ENCODE measurements at regions not wholly inside any gene's neighbourhood (a gene's known extent, or its start where the extent isn't known, plus 50 kb on each side); places are given as distances from the start of the nearest gene placed in this dataset.

GRCh38 chr9:129396365-129396708 is 218.3 kb upstream of the IER5L start:
- no peak for DNase-seq

- DNase-seq, result no peak
These were observed 217.7 kb upstream of the IER5L start for GRCh38 chr9:129395633-129396364.

GRCh38 chr9:129394886-129395279 is 216.8 kb upstream of the IER5L start:
- DNase-seq, result no peak

GRCh38 chr9:129394061-129394885 is 216.2 kb upstream of the IER5L start:
- no peak for DNase-seq

GRCh38 chr9:129393064-129393463 is 215.0 kb upstream of the IER5L start:
- no peak for DNase-seq

- DNase-seq, result no peak
These were observed 214.1 kb upstream of the IER5L start for GRCh38 chr9:129392093-129392541.

- DNase-seq, result no peak
These were observed 213.2 kb upstream of the IER5L start for GRCh38 chr9:129391221-129391661.

- DNase-seq, result no peak
These were observed 212.5 kb upstream of the IER5L start for GRCh38 chr9:129390541-129390940.

- DNase-seq, result no peak
These were observed 209.8 kb upstream of the IER5L start for GRCh38 chr9:129387822-129388221.

GRCh38 chr9:129386812-129387177 is 208.7 kb upstream of the IER5L start:
- DNase-seq, result no peak

- DNase-seq, result no peak
These were observed 207.3 kb upstream of the IER5L start for GRCh38 chr9:129385211-129385934.

GRCh38 chr9:129384491-129385210 is 206.6 kb upstream of the IER5L start:
- DNase-seq, result no peak

- DNase-seq, result peak; percentile 64
These were observed 205.8 kb upstream of the IER5L start for GRCh38 chr9:129383561-129384490.

- DNase-seq, result no peak
These were observed 205.0 kb upstream of the IER5L start for GRCh38 chr9:129383019-129383560.

GRCh38 chr9:129382281-129383018 is 204.4 kb upstream of the IER5L start:
- no peak for DNase-seq

GRCh38 chr9:129381481-129381957 is 203.5 kb upstream of the IER5L start:
- DNase-seq, result no peak

- DNase-seq, result no peak
These were observed 202.9 kb upstream of the IER5L start for GRCh38 chr9:129380961-129381401.

GRCh38 chr9:129379886-129380285 is 201.8 kb upstream of the IER5L start:
- DNase-seq, result no peak

- no peak for DNase-seq
These were observed 201.2 kb upstream of the IER5L start for GRCh38 chr9:129379181-129379836.

Measured in stimulated activated CD4-positive, alpha-beta T cell treated with anti-CD3 and anti-CD28 coated beads, Interleukin-4, amount 100 ng/mL, for 24 hours (primary cell).